ENCODE measurements at regions not wholly inside any gene's neighbourhood (a gene's known extent, or its start where the extent isn't known, plus 50 kb on each side); places are given as distances from the start of the nearest gene placed in this dataset.
"Not testable (repeated sequence)": the region's sequence is repeated elsewhere in the genome, so short reads cannot be mapped to it uniquely, and the experiment has no call there.

GRCh38 chr12:76936275-76937193 is 57.7 kb upstream of the CSRP2 start:
- Histone ChIP-seq H3K4me1 (no peaks in the 10 kb centered on the region), H3K27ac (no peak overlapping the region), H3K36me3 (no peaks in the 10 kb centered on the region), H3K4me3 (no peak overlapping the region), H3K9me3 (no peaks in the 10 kb centered on the region), H3K27me3 (no peaks in the 10 kb centered on the region)
- intact Hi-C loops (cut with DNase I), result no loop called here
- no peak for DNase-seq (ENCODE audit: extremely low spot score in 2 of 2)
- TF ChIP-seq POLR2AphosphoS5 (IDR thresholded peaks at IDR 0.05; ENCODE audit: insufficient read depth in 1 of 2, low read depth in 1 of 2), result no peak
- no peak for TF ChIP-seq POLR2A (IDR thresholded peaks at IDR 0.05)
- TF ChIP-seq, protein P1, sequence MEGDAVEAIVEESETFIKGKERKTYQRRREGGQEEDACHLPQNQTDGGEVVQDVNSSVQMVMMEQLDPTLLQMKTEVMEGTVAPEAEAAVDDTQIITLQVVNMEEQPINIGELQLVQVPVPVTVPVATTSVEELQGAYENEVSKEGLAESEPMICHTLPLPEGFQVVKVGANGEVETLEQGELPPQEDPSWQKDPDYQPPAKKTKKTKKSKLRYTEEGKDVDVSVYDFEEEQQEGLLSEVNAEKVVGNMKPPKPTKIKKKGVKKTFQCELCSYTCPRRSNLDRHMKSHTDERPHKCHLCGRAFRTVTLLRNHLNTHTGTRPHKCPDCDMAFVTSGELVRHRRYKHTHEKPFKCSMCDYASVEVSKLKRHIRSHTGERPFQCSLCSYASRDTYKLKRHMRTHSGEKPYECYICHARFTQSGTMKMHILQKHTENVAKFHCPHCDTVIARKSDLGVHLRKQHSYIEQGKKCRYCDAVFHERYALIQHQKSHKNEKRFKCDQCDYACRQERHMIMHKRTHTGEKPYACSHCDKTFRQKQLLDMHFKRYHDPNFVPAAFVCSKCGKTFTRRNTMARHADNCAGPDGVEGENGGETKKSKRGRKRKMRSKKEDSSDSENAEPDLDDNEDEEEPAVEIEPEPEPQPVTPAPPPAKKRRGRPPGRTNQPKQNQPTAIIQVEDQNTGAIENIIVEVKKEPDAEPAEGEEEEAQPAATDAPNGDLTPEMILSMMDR (IDR thresholded peaks at IDR 0.05), result no peak

GRCh38 chr12:76933392-76933791 is 54.6 kb upstream of the CSRP2 start:
- H3K4me1 ChIP-seq; H3K9me3 ChIP-seq; DNase-seq (ENCODE audit: extremely low spot score in 2 of 2); H3K36me3 ChIP-seq; intact Hi-C loops (cut with DNase I); H3K4me3 ChIP-seq; H3K27ac ChIP-seq; H3K27me3 ChIP-seq: not testable (repeated sequence)

- intact Hi-C loops (cut with DNase I), result no loop called here
Observed at GRCh38 chr12:76929499-76929898, 50.7 kb upstream of the CSRP2 start.

More at GRCh38 chr12:76929499-76929898, 50.7 kb upstream of the CSRP2 start:
- no peaks in the 10 kb centered on the region for H3K36me3 ChIP-seq
- no peaks in the 10 kb centered on the region for H3K27me3 ChIP-seq
- TF ChIP-seq, protein P1 (IDR thresholded peaks at IDR 0.05), result no peak
- TF ChIP-seq POLR2AphosphoS5 (IDR thresholded peaks at IDR 0.05; ENCODE audit: insufficient read depth in 1 of 2, low read depth in 1 of 2), result no peak
- no peak for TF ChIP-seq POLR2A (IDR thresholded peaks at IDR 0.05)
- H3K4me1 ChIP-seq, result no peaks in the 10 kb centered on the region
- no peak overlapping the region for H3K4me3 ChIP-seq
- no peaks in the 10 kb centered on the region for H3K9me3 ChIP-seq
- DNase-seq (ENCODE audit: extremely low spot score in 2 of 2), result no peak
- no peak overlapping the region for H3K27ac ChIP-seq
